ENCODE measurements at regions not wholly inside any gene's neighbourhood (a gene's known extent, or its start where the extent isn't known, plus 50 kb on each side); places are given as distances from the start of the nearest gene placed in this dataset.

- H3K27me3 ChIP-seq (ENCODE audit: control insufficient read depth in 1 of 2, insufficient read depth in 2 of 2, low read length in 2 of 2), result no peaks in the 10 kb centered on the region
- no peaks in the 10 kb centered on the region for H3K4me1 ChIP-seq (ENCODE audit: control insufficient read depth, insufficient read depth, low read length)
- H3K9ac ChIP-seq (ENCODE audit: low read length in 2 of 2), result no peak overlapping the region
- no peaks in the 10 kb centered on the region for H3K9me3 ChIP-seq (ENCODE audit: control insufficient read depth in 2 of 2, low read length in 2 of 2)
- H3K27ac ChIP-seq (ENCODE audit: low read length), result no peak overlapping the region
- no peaks in the 10 kb centered on the region for H3K36me3 ChIP-seq (ENCODE audit: control insufficient read depth in 2 of 2, insufficient read depth in 2 of 2, low read length in 2 of 2)
- H3K4me3 ChIP-seq (ENCODE audit: low read length in 2 of 2), result no peak overlapping the region
Measured at GRCh38 chr16:13756411-13757140, 163.4 kb upstream of the ERCC4 start.

- Histone ChIP-seq H3K4me3 (ENCODE audit: low read length in 2 of 2) (no peak overlapping the region), H3K27me3 (ENCODE audit: control insufficient read depth in 1 of 2, insufficient read depth in 2 of 2, low read length in 2 of 2) (no peaks in the 10 kb centered on the region)
Measured at GRCh38 chr16:13766334-13766733, 153.6 kb upstream of the ERCC4 start.

GRCh38 chr16:13767215-13767614, 152.7 kb upstream of the ERCC4 start:
- no peak overlapping the region for H3K27ac ChIP-seq (ENCODE audit: low read length)
- H3K4me3 ChIP-seq (ENCODE audit: low read length in 2 of 2), result no peak overlapping the region
- no peaks in the 10 kb centered on the region for H3K9me3 ChIP-seq (ENCODE audit: control insufficient read depth in 2 of 2, low read length in 2 of 2)
- H3K4me1 ChIP-seq (ENCODE audit: control insufficient read depth, insufficient read depth, low read length), result no peaks in the 10 kb centered on the region
- no peaks in the 10 kb centered on the region for H3K27me3 ChIP-seq (ENCODE audit: control insufficient read depth in 1 of 2, insufficient read depth in 2 of 2, low read length in 2 of 2)
- no peak overlapping the region for H3K9ac ChIP-seq (ENCODE audit: low read length in 2 of 2)
- H3K36me3 ChIP-seq (ENCODE audit: control insufficient read depth in 2 of 2, insufficient read depth in 2 of 2, low read length in 2 of 2), result no peaks in the 10 kb centered on the region

More at GRCh38 chr16:13766334-13766733, 153.6 kb upstream of the ERCC4 start:
- Histone ChIP-seq H3K4me1 (ENCODE audit: control insufficient read depth, insufficient read depth, low read length) (no peaks in the 10 kb centered on the region), H3K27ac (ENCODE audit: low read length) (no peak overlapping the region), H3K9me3 (ENCODE audit: control insufficient read depth in 2 of 2, low read length in 2 of 2) (no peaks in the 10 kb centered on the region), H3K36me3 (ENCODE audit: control insufficient read depth in 2 of 2, insufficient read depth in 2 of 2, low read length in 2 of 2) (no peaks in the 10 kb centered on the region), H3K9ac (ENCODE audit: low read length in 2 of 2) (no peak overlapping the region)

- no peak overlapping the region for H3K9ac ChIP-seq (ENCODE audit: low read length in 2 of 2)
Measured at GRCh38 chr16:13768471-13768870, 151.5 kb upstream of the ERCC4 start.

GRCh38 chr16:13770436-13770835, 149.5 kb upstream of the ERCC4 start:
- no peak overlapping the region for H3K27ac ChIP-seq (ENCODE audit: low read length)
- H3K4me3 ChIP-seq (ENCODE audit: low read length in 2 of 2), result no peak overlapping the region
- H3K9me3 ChIP-seq (ENCODE audit: control insufficient read depth in 2 of 2, low read length in 2 of 2), result no peaks in the 10 kb centered on the region
- H3K36me3 ChIP-seq (ENCODE audit: control insufficient read depth in 2 of 2, insufficient read depth in 2 of 2, low read length in 2 of 2), result no peaks in the 10 kb centered on the region
- H3K9ac ChIP-seq (ENCODE audit: low read length in 2 of 2), result no peak overlapping the region
- no peaks in the 10 kb centered on the region for H3K4me1 ChIP-seq (ENCODE audit: control insufficient read depth, insufficient read depth, low read length)
- H3K27me3 ChIP-seq (ENCODE audit: control insufficient read depth in 1 of 2, insufficient read depth in 2 of 2, low read length in 2 of 2), result peaks cover 0 to 4% of the 10 kb centered on the region in 2 donors

More at GRCh38 chr16:13768471-13768870, 151.5 kb upstream of the ERCC4 start:
- peaks cover 0 to 2% of the 10 kb centered on the region in 2 donors for H3K27me3 ChIP-seq (ENCODE audit: control insufficient read depth in 1 of 2, insufficient read depth in 2 of 2, low read length in 2 of 2)
- no peaks in the 10 kb centered on the region for H3K36me3 ChIP-seq (ENCODE audit: control insufficient read depth in 2 of 2, insufficient read depth in 2 of 2, low read length in 2 of 2)
- no peak overlapping the region for H3K4me3 ChIP-seq (ENCODE audit: low read length in 2 of 2)
- no peaks in the 10 kb centered on the region for H3K4me1 ChIP-seq (ENCODE audit: control insufficient read depth, insufficient read depth, low read length)
- no peaks in the 10 kb centered on the region for H3K9me3 ChIP-seq (ENCODE audit: control insufficient read depth in 2 of 2, low read length in 2 of 2)
- no peak overlapping the region for H3K27ac ChIP-seq (ENCODE audit: low read length)

GRCh38 chr16:13772782-13773181, 147.2 kb upstream of the ERCC4 start:
- no peak overlapping the region for H3K9ac ChIP-seq (ENCODE audit: low read length in 2 of 2)
- no peak overlapping the region for H3K27ac ChIP-seq (ENCODE audit: low read length)
- H3K4me3 ChIP-seq (ENCODE audit: low read length in 2 of 2), result no peak overlapping the region
- no peaks in the 10 kb centered on the region for H3K36me3 ChIP-seq (ENCODE audit: control insufficient read depth in 2 of 2, insufficient read depth in 2 of 2, low read length in 2 of 2)
- H3K9me3 ChIP-seq (ENCODE audit: control insufficient read depth in 2 of 2, low read length in 2 of 2), result peaks cover 0 to 4% of the 10 kb centered on the region in 2 donors
- no peaks in the 10 kb centered on the region for H3K4me1 ChIP-seq (ENCODE audit: control insufficient read depth, insufficient read depth, low read length)
- peaks cover 0 to 4% of the 10 kb centered on the region in 2 donors for H3K27me3 ChIP-seq (ENCODE audit: control insufficient read depth in 1 of 2, insufficient read depth in 2 of 2, low read length in 2 of 2)

GRCh38 chr16:13779676-13780075, 140.3 kb upstream of the ERCC4 start:
- Histone ChIP-seq H3K27me3 (ENCODE audit: control insufficient read depth in 1 of 2, insufficient read depth in 2 of 2, low read length in 2 of 2) (peaks cover 0 to 2% of the 10 kb centered on the region in 2 donors), H3K9me3 (ENCODE audit: control insufficient read depth in 2 of 2, low read length in 2 of 2) (peaks cover 7 to 15% of the 10 kb centered on the region in 2 donors), H3K27ac (ENCODE audit: low read length) (no peak overlapping the region), H3K36me3 (ENCODE audit: control insufficient read depth in 2 of 2, insufficient read depth in 2 of 2, low read length in 2 of 2) (no peaks in the 10 kb centered on the region), H3K9ac (ENCODE audit: low read length in 2 of 2) (no peak overlapping the region), H3K4me3 (ENCODE audit: low read length in 2 of 2) (no peak overlapping the region), H3K4me1 (ENCODE audit: control insufficient read depth, insufficient read depth, low read length) (no peaks in the 10 kb centered on the region)

- Histone ChIP-seq H3K9me3 (ENCODE audit: control insufficient read depth in 2 of 2, low read length in 2 of 2) (peaks cover 7 to 18% of the 10 kb centered on the region in 2 donors), H3K9ac (ENCODE audit: low read length in 2 of 2) (no peak overlapping the region), H3K36me3 (ENCODE audit: control insufficient read depth in 2 of 2, insufficient read depth in 2 of 2, low read length in 2 of 2) (no peaks in the 10 kb centered on the region), H3K27me3 (ENCODE audit: control insufficient read depth in 1 of 2, insufficient read depth in 2 of 2, low read length in 2 of 2) (peaks cover 0 to 2% of the 10 kb centered on the region in 2 donors), H3K4me1 (ENCODE audit: control insufficient read depth, insufficient read depth, low read length) (no peaks in the 10 kb centered on the region), H3K4me3 (ENCODE audit: low read length in 2 of 2) (no peak overlapping the region), H3K27ac (ENCODE audit: low read length) (no peak overlapping the region)
Measured at GRCh38 chr16:13780406-13781168, 139.4 kb upstream of the ERCC4 start.

- Histone ChIP-seq H3K4me1 (ENCODE audit: control insufficient read depth, insufficient read depth, low read length) (no peaks in the 10 kb centered on the region), H3K27ac (ENCODE audit: low read length) (no peak overlapping the region)
Measured at GRCh38 chr16:13781169-13781564, 138.8 kb upstream of the ERCC4 start.

GRCh38 chr16:13781575-13782338, 138.2 kb upstream of the ERCC4 start:
- no peak overlapping the region for H3K9ac ChIP-seq (ENCODE audit: low read length in 2 of 2)
- peaks cover 0 to 2% of the 10 kb centered on the region in 2 donors for H3K27me3 ChIP-seq (ENCODE audit: control insufficient read depth in 1 of 2, insufficient read depth in 2 of 2, low read length in 2 of 2)
- no peaks in the 10 kb centered on the region for H3K36me3 ChIP-seq (ENCODE audit: control insufficient read depth in 2 of 2, insufficient read depth in 2 of 2, low read length in 2 of 2)
- no peak overlapping the region for H3K27ac ChIP-seq (ENCODE audit: low read length)
- H3K4me3 ChIP-seq (ENCODE audit: low read length in 2 of 2), result no peak overlapping the region
- H3K4me1 ChIP-seq (ENCODE audit: control insufficient read depth, insufficient read depth, low read length), result no peaks in the 10 kb centered on the region
- peaks cover 7 to 14% of the 10 kb centered on the region in 2 donors for H3K9me3 ChIP-seq (ENCODE audit: control insufficient read depth in 2 of 2, low read length in 2 of 2)

More at GRCh38 chr16:13781169-13781564, 138.8 kb upstream of the ERCC4 start:
- no peak overlapping the region for H3K9ac ChIP-seq (ENCODE audit: low read length in 2 of 2)
- H3K4me3 ChIP-seq (ENCODE audit: low read length in 2 of 2), result no peak overlapping the region
- peaks cover 7 to 18% of the 10 kb centered on the region in 2 donors for H3K9me3 ChIP-seq (ENCODE audit: control insufficient read depth in 2 of 2, low read length in 2 of 2)
- H3K27me3 ChIP-seq (ENCODE audit: control insufficient read depth in 1 of 2, insufficient read depth in 2 of 2, low read length in 2 of 2), result peaks cover 0 to 2% of the 10 kb centered on the region in 2 donors
- H3K36me3 ChIP-seq (ENCODE audit: control insufficient read depth in 2 of 2, insufficient read depth in 2 of 2, low read length in 2 of 2), result no peaks in the 10 kb centered on the region

Data from stomach smooth muscle (tissue), 2 donors.